H1 (cell line): ENCODE measurements at regions not wholly inside any gene's neighbourhood (a gene's known extent, or its start where the extent isn't known, plus 50 kb on each side); places are given as distances from the start of the nearest gene placed in this dataset.

Experiments
- CTBP2 ChIP-seq: IDR thresholded peaks from 2 replicates; pipeline ENCODE4 v1.7.0; 2011; ENCODE audit warnings: borderline replicate concordance, mild to moderate bottlenecking, moderate library complexity, mixed read lengths, low read length; ENCODE audit not compliant: insufficient read depth, insufficient read length
- HDAC6 ChIP-seq: IDR thresholded peaks from one replicate; pipeline ENCODE4 v1.7.1; 2012; ENCODE audit warnings: low read depth, mild to moderate bottlenecking, inconsistent platforms, low read length, moderate library complexity
- KDM4A ChIP-seq: IDR thresholded peaks from one replicate; pipeline ENCODE4 v1.7.1; 2012; ENCODE audit warnings: low read depth, mild to moderate bottlenecking, moderate library complexity, low read length, inconsistent platforms; ENCODE audit not compliant: severe bottlenecking
- TCF12 ChIP-seq: IDR thresholded peaks from 2 replicates; pipeline ENCODE4 v1.6.1; 2011; ENCODE audit warnings: low read depth, mild to moderate bottlenecking, low read length
- TF ChIP-seq, protein P1 (sequence below): fragments of 300-600 bp; sonication (generic); IDR thresholded peaks from 2 replicates; pipeline ENCODE4 v1.7.1; 2012; ENCODE audit warnings: low read length, moderate library complexity, mild to moderate bottlenecking, inconsistent platforms; ENCODE audit not compliant: insufficient replicate concordance

DNA sequence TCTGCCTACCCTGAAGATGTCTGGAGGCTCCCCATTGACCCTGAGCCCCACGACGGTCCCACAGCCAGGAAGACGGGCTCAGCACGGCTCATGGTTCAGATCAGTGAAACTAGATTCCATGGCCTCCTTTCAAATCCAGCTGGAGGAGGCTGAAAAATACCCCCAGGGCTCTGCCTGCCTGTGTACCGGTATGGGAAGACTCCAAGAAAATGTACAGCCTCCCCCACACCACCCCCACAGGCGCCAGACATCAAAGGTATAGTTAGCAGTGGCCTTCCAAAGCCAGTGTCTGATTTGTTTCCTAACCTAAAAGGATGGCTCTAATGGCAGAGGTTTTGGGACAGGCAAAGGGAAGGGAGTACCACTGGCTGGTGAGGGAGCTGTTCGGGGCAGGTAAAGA is 86.2 kb upstream of the SNAP25 start (continued):
- TF ChIP-seq, protein P1, sequence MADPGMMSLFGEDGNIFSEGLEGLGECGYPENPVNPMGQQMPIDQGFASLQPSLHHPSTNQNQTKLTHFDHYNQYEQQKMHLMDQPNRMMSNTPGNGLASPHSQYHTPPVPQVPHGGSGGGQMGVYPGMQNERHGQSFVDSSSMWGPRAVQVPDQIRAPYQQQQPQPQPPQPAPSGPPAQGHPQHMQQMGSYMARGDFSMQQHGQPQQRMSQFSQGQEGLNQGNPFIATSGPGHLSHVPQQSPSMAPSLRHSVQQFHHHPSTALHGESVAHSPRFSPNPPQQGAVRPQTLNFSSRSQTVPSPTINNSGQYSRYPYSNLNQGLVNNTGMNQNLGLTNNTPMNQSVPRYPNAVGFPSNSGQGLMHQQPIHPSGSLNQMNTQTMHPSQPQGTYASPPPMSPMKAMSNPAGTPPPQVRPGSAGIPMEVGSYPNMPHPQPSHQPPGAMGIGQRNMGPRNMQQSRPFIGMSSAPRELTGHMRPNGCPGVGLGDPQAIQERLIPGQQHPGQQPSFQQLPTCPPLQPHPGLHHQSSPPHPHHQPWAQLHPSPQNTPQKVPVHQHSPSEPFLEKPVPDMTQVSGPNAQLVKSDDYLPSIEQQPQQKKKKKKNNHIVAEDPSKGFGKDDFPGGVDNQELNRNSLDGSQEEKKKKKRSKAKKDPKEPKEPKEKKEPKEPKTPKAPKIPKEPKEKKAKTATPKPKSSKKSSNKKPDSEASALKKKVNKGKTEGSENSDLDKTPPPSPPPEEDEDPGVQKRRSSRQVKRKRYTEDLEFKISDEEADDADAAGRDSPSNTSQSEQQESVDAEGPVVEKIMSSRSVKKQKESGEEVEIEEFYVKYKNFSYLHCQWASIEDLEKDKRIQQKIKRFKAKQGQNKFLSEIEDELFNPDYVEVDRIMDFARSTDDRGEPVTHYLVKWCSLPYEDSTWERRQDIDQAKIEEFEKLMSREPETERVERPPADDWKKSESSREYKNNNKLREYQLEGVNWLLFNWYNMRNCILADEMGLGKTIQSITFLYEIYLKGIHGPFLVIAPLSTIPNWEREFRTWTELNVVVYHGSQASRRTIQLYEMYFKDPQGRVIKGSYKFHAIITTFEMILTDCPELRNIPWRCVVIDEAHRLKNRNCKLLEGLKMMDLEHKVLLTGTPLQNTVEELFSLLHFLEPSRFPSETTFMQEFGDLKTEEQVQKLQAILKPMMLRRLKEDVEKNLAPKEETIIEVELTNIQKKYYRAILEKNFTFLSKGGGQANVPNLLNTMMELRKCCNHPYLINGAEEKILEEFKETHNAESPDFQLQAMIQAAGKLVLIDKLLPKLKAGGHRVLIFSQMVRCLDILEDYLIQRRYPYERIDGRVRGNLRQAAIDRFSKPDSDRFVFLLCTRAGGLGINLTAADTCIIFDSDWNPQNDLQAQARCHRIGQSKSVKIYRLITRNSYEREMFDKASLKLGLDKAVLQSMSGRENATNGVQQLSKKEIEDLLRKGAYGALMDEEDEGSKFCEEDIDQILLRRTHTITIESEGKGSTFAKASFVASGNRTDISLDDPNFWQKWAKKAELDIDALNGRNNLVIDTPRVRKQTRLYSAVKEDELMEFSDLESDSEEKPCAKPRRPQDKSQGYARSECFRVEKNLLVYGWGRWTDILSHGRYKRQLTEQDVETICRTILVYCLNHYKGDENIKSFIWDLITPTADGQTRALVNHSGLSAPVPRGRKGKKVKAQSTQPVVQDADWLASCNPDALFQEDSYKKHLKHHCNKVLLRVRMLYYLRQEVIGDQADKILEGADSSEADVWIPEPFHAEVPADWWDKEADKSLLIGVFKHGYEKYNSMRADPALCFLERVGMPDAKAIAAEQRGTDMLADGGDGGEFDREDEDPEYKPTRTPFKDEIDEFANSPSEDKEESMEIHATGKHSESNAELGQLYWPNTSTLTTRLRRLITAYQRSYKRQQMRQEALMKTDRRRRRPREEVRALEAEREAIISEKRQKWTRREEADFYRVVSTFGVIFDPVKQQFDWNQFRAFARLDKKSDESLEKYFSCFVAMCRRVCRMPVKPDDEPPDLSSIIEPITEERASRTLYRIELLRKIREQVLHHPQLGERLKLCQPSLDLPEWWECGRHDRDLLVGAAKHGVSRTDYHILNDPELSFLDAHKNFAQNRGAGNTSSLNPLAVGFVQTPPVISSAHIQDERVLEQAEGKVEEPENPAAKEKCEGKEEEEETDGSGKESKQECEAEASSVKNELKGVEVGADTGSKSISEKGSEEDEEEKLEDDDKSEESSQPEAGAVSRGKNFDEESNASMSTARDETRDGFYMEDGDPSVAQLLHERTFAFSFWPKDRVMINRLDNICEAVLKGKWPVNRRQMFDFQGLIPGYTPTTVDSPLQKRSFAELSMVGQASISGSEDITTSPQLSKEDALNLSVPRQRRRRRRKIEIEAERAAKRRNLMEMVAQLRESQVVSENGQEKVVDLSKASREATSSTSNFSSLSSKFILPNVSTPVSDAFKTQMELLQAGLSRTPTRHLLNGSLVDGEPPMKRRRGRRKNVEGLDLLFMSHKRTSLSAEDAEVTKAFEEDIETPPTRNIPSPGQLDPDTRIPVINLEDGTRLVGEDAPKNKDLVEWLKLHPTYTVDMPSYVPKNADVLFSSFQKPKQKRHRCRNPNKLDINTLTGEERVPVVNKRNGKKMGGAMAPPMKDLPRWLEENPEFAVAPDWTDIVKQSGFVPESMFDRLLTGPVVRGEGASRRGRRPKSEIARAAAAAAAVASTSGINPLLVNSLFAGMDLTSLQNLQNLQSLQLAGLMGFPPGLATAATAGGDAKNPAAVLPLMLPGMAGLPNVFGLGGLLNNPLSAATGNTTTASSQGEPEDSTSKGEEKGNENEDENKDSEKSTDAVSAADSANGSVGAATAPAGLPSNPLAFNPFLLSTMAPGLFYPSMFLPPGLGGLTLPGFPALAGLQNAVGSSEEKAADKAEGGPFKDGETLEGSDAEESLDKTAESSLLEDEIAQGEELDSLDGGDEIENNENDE: no peak
- no peak for TF ChIP-seq TCF12
- TF ChIP-seq KDM4A: no peak
- TF ChIP-seq CTBP2: no peak
- TF ChIP-seq HDAC6: no peak
